Subcutaneous abdominal adipose tissue (tissue), 5 donors: ENCODE measurements at regions not wholly inside any gene's neighbourhood (a gene's known extent, or its start where the extent isn't known, plus 50 kb on each side); places are given as distances from the start of the nearest gene placed in this dataset.
"Not testable (repeated sequence)": the region's sequence is repeated elsewhere in the genome, so short reads cannot be mapped to it uniquely, and the experiment has no call there.

Source experiments
- H3K27ac ChIP-seq: one replicate; pipeline ENCODE4 v1.7.0; 2013; ENCODE audit warnings: low read depth, mild to moderate bottlenecking, inconsistent platforms, low read length, moderate library complexity
- H3K27me3 ChIP-seq, 5 donors: one replicate each; pipeline ENCODE4 v1.7.0; 2013; ENCODE audit warnings: low read length in 5 of 5, inconsistent platforms in 1 of 5; ENCODE audit not compliant: control insufficient read depth in 5 of 5, insufficient read depth in 4 of 5
- H3K36me3 ChIP-seq, 5 donors: one replicate each; pipeline ENCODE4 v1.7.0; 2013; ENCODE audit warnings: low read length in 5 of 5; ENCODE audit not compliant: control insufficient read depth in 5 of 5, insufficient read depth in 5 of 5
- H3K4me1 ChIP-seq, 5 donors: one replicate each; pipeline ENCODE4 v1.7.0; 2013; ENCODE audit warnings: low read length in 5 of 5, mild to moderate bottlenecking in 3 of 5, moderate library complexity in 1 of 5; ENCODE audit not compliant: control insufficient read depth in 5 of 5, insufficient read depth in 5 of 5
- H3K4me3 ChIP-seq, 5 donors: one replicate each; pipeline ENCODE4 v1.7.0; 2013; ENCODE audit warnings: low read length in 5 of 5, low read depth in 1 of 5
- H3K9ac ChIP-seq, 5 donors: one replicate each; pipeline ENCODE4 v1.7.0; 2013; ENCODE audit warnings: low read length in 5 of 5, mild to moderate bottlenecking in 4 of 5, moderate library complexity in 3 of 5
- H3K9me3 ChIP-seq, 5 donors: one replicate each; pipeline ENCODE4 v1.7.0; 2013; ENCODE audit warnings: low read length in 5 of 5; ENCODE audit not compliant: control insufficient read depth in 5 of 5
- donor health status: healthy.
- donor health status: healthy.
- donor health status: healthy.
- donor health status: healthy.
- donor health status: healthy.

- no peaks in the 10 kb centered on the region for H3K9me3 ChIP-seq
- H3K27me3 ChIP-seq, result peaks cover 2 to 16% (median 12%) of the 10 kb centered on the region in 5 donors
- peak overlapping the region in 4 of 5 donors; percentile 26 to 60 (median 43) for H3K9ac ChIP-seq
- peak overlapping the region; percentile 59 to 72 (median 70) for H3K4me3 ChIP-seq
- H3K4me1 ChIP-seq, result peaks cover 2 to 15% (median 10%) of the 10 kb centered on the region in 5 donors
- H3K27ac ChIP-seq, result no peak overlapping the region
- no peaks in the 10 kb centered on the region for H3K36me3 ChIP-seq
Observed at GRCh38 chr13:27362064-27362751, 62.2 kb upstream of the GTF3A start.

- H3K27ac ChIP-seq, H3K9me3 ChIP-seq, H3K36me3 ChIP-seq, H3K4me3 ChIP-seq, H3K9ac ChIP-seq: not testable (repeated sequence)
- H3K27me3 ChIP-seq, result peaks cover 2 to 19% (median 14%) of the 10 kb centered on the region in 5 donors
- H3K4me1 ChIP-seq, result peaks cover 2 to 15% (median 10%) of the 10 kb centered on the region in 5 donors
Observed at GRCh38 chr13:27363637-27364036, 60.8 kb upstream of the GTF3A start.

GRCh38 chr13:27367570-27367969 is 56.8 kb upstream of the GTF3A start:
- H3K36me3 ChIP-seq, result no peaks in the 10 kb centered on the region
- H3K4me1 ChIP-seq, result peaks cover 0 to 2% (median 2%) of the 10 kb centered on the region in 5 donors
- H3K9ac ChIP-seq, result no peak overlapping the region
- no peak overlapping the region for H3K4me3 ChIP-seq
- no peak overlapping the region for H3K27ac ChIP-seq
- H3K27me3 ChIP-seq, result peaks cover 5 to 18% (median 13%) of the 10 kb centered on the region in 5 donors
- no peaks in the 10 kb centered on the region for H3K9me3 ChIP-seq

GRCh38 chr13:27370305-27370872 is 54.0 kb upstream of the GTF3A start:
- Histone ChIP-seq H3K27ac (no peak overlapping the region), H3K4me1 (peaks cover 0 to 4% (median 0%) of the 10 kb centered on the region in 5 donors), H3K4me3 (no peak overlapping the region), H3K9me3 (no peaks in the 10 kb centered on the region), H3K9ac (no peak overlapping the region), H3K36me3 (no peaks in the 10 kb centered on the region), H3K27me3 (peaks cover 10 to 24% (median 20%) of the 10 kb centered on the region in 5 donors)

- Histone ChIP-seq H3K9me3 (no peaks in the 10 kb centered on the region), H3K4me3 (no peak overlapping the region), H3K36me3 (no peaks in the 10 kb centered on the region), H3K27me3 (peaks cover 10 to 24% (median 19%) of the 10 kb centered on the region in 5 donors), H3K9ac (no peak overlapping the region), H3K27ac (no peak overlapping the region), H3K4me1 (peaks cover 0 to 6% (median 0%) of the 10 kb centered on the region in 5 donors)
Observed at GRCh38 chr13:27371932-27372331, 52.5 kb upstream of the GTF3A start.

GRCh38 chr13:27372896-27373295 is 51.5 kb upstream of the GTF3A start:
- no peak overlapping the region for H3K9ac ChIP-seq
- H3K27me3 ChIP-seq, result peaks cover 10 to 19% (median 16%) of the 10 kb centered on the region in 5 donors
- no peaks in the 10 kb centered on the region for H3K36me3 ChIP-seq
- no peak overlapping the region for H3K27ac ChIP-seq
- peaks cover 0 to 6% (median 0%) of the 10 kb centered on the region in 5 donors for H3K4me1 ChIP-seq
- no peaks in the 10 kb centered on the region for H3K9me3 ChIP-seq
- H3K4me3 ChIP-seq, result no peak overlapping the region

GRCh38 chr13:27374126-27374613 is 50.2 kb upstream of the GTF3A start:
- Histone ChIP-seq H3K27me3 (peaks cover 10 to 19% (median 16%) of the 10 kb centered on the region in 5 donors), H3K36me3 (no peaks in the 10 kb centered on the region), H3K9ac (no peak overlapping the region), H3K27ac (no peak overlapping the region), H3K4me3 (no peak overlapping the region), H3K9me3 (no peaks in the 10 kb centered on the region), H3K4me1 (peaks cover 0 to 6% (median 0%) of the 10 kb centered on the region in 5 donors)
